T-helper 1 cell (primary cell): ENCODE measurements at regions not wholly inside any gene's neighbourhood (a gene's known extent, or its start where the extent isn't known, plus 50 kb on each side); places are given as distances from the start of the nearest gene placed in this dataset.

Experiments used
- DNase-seq, 5 donors: peaks; one replicate each; pipeline ENCODE4 v3.0.0-alpha.2; 2012 to 2020

GRCh38 chr2:147398301-147398700, 446.5 kb upstream of the ACVR2A start:
- no peak for DNase-seq

- DNase-seq = no peak
Observed at GRCh38 chr2:147396890-147397289, 447.9 kb upstream of the ACVR2A start.

GRCh38 chr2:147394179-147394790, 450.5 kb upstream of the ACVR2A start:
- no peak for DNase-seq

- no peak for DNase-seq
Observed at GRCh38 chr2:147392180-147392579, 452.6 kb upstream of the ACVR2A start.

GRCh38 chr2:147390475-147390874, 454.4 kb upstream of the ACVR2A start:
- DNase-seq = no peak

GRCh38 chr2:147389218-147389617, 455.6 kb upstream of the ACVR2A start:
- DNase-seq = no peak

GRCh38 chr2:147388217-147388616, 456.6 kb upstream of the ACVR2A start:
- no peak for DNase-seq

GRCh38 chr2:147386284-147386683, 458.5 kb upstream of the ACVR2A start:
- no peak for DNase-seq

GRCh38 chr2:147385600-147385999, 459.2 kb upstream of the ACVR2A start:
- no peak for DNase-seq

GRCh38 chr2:147384659-147385058, 460.2 kb upstream of the ACVR2A start:
- DNase-seq = no peak

GRCh38 chr2:147382322-147382948, 462.4 kb upstream of the ACVR2A start:
- DNase-seq = no peak

GRCh38 chr2:147378403-147378802, 466.4 kb upstream of the ACVR2A start:
- no peak for DNase-seq

GRCh38 chr2:147375073-147375472, 469.8 kb upstream of the ACVR2A start:
- no peak for DNase-seq

- no peak for DNase-seq
Observed at GRCh38 chr2:147374423-147374811, 470.4 kb upstream of the ACVR2A start.

GRCh38 chr2:147373800-147374422, 470.9 kb upstream of the ACVR2A start:
- DNase-seq = no peak

GRCh38 chr2:147368306-147368705, 476.5 kb upstream of the ACVR2A start:
- no peak for DNase-seq

- DNase-seq = no peak
Observed at GRCh38 chr2:147366279-147366678, 478.6 kb upstream of the ACVR2A start.

GRCh38 chr2:147365622-147366021, 479.2 kb upstream of the ACVR2A start:
- DNase-seq = no peak

GRCh38 chr2:147364597-147364996, 480.2 kb upstream of the ACVR2A start:
- DNase-seq = peak in 1 of 5 donors; percentile 35

- DNase-seq = no peak
Observed at GRCh38 chr2:147363181-147363580, 481.6 kb upstream of the ACVR2A start.

GRCh38 chr2:147358375-147358774, 486.5 kb upstream of the ACVR2A start:
- DNase-seq = no peak

GRCh38 chr2:147356157-147356556, 488.7 kb upstream of the ACVR2A start:
- no peak for DNase-seq

- DNase-seq = no peak
Observed at GRCh38 chr2:147355706-147356105, 489.1 kb upstream of the ACVR2A start.

- no peak for DNase-seq
Observed at GRCh38 chr2:147353072-147353381, 491.8 kb upstream of the ACVR2A start.
